ENCODE measurements at regions not wholly inside any gene's neighbourhood (a gene's known extent, or its start where the extent isn't known, plus 50 kb on each side); places are given as distances from the start of the nearest gene placed in this dataset.

DNA sequence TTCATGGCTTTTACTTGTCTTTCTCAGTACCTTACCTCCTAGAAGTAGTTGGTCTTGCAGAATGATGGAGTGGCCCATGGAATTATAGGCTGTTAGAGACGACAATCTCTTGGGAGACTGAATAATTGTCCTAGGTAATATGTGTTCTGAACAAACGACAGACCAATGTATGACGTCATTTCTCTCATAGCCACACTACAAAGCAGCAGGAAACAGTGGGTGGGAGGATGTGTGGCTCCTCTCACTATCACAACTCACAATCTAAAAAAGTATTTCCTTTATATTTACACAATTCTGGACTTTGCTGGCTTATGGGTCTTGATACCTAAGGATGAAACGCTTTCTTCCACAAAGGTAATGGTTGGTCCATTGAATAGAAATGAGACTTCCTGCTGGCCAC lies 183.9 kb downstream of the TOX3 start:
- in situ Hi-C loops (cut with MboI; ENCODE audit: low sequenced_read_pairs) (no loop called here), dilution Hi-C loops (cut with HindIII; ENCODE audit: low sequenced_read_pairs, unreplicated experiment) (no loop called here), intact Hi-C loops (cut with micrococcal nuclease) (no loop called here)
- BruUV-seq (replicated peaks) = no TSS peak
- Histone ChIP-seq H3K36me3 (ENCODE audit: control insufficient read depth, insufficient read depth, low read length) (no peaks in the 10 kb centered on the region), H2AK9ac (replicated peaks; ENCODE audit: low read depth, low read length, poor library complexity) (no peak overlapping the region), H3K79me1 (ENCODE audit: low read depth in 1 of 2, low read length in 2 of 2) (no peaks in the 10 kb centered on the region), H3K27me3 (ENCODE audit: control insufficient read depth, insufficient read depth, low read length) (no peaks in the 10 kb centered on the region), H3K27ac (ENCODE audit: insufficient read depth, low read length) (no peak overlapping the region), H3K4me1 (ENCODE audit: control insufficient read depth, insufficient read depth, low read length) (no peaks in the 10 kb centered on the region), H3K56ac (ENCODE audit: extremely low read depth, insufficient read depth, low read length) (no peak overlapping the region), H3K4me3 (ENCODE audit: insufficient read depth, low read depth, low read length) (no peak overlapping the region), H3K23ac (ENCODE audit: low read depth, low read length) (no peak overlapping the region), H3K9me3 (ENCODE audit: control insufficient read depth, insufficient read depth, low read length) (peaks cover 5% of the 10 kb centered on the region), H4K20me1 (ENCODE audit: insufficient read depth, low read length) (no peaks in the 10 kb centered on the region), H3K9me1 (ENCODE audit: insufficient read depth, low read length) (no peaks in the 10 kb centered on the region), H3K18ac (ENCODE audit: low read depth, low read length) (no peak overlapping the region), H4K91ac (ENCODE audit: insufficient read depth, low read depth, low read length) (no peak overlapping the region), H2BK15ac (ENCODE audit: low read depth, low read length) (no peak overlapping the region), H2BK120ac (ENCODE audit: low read depth, low read length) (no peak overlapping the region), H2BK20ac (ENCODE audit: low read depth, low read length) (no peak overlapping the region), H2BK5ac (ENCODE audit: low read depth, low read length, poor library complexity, severe bottlenecking) (no peak overlapping the region), H2AFZ (replicated peaks; ENCODE audit: low read length, poor library complexity) (no peak overlapping the region), H3K4ac (ENCODE audit: low read depth, low read length) (no peak overlapping the region), H4K5ac (ENCODE audit: low read depth, low read length) (no peak overlapping the region), H4K8ac (ENCODE audit: low read depth in 2 of 2, low read length in 2 of 2) (no peak overlapping the region), H3K4me2 (ENCODE audit: low read depth, low read length) (no peak overlapping the region), H2AK5ac (ENCODE audit: low read depth, low read length) (no peak overlapping the region), H3K9ac (ENCODE audit: low read depth, low read length) (no peak overlapping the region), H3K14ac (replicated peaks; ENCODE audit: low read depth, low read length) (no peak overlapping the region)
- CTCF ChIA-PET = no interaction called here
- POLR2A ChIA-PET (ENCODE audit: unreplicated experiment) = no interaction called here
- DNase-seq (no peak), ATAC-seq (ENCODE audit: low read depth) (no peak)
- WGBS, 2 experiments (ENCODE audit: extremely low coverage in 2 of 2, insufficient read length in 1 of 2) = no CpG with 5 or more reads among the region's 4 CpGs
- TF ChIP-seq MXI1 (IDR thresholded peaks at IDR 0.05; ENCODE audit: borderline replicate concordance, low read depth, low read length) (no peak), ELK1 (IDR thresholded peaks at IDR 0.05; ENCODE audit: borderline replicate concordance, low read depth, low read length) (no peak), CEBPB (IDR thresholded peaks at IDR 0.05; ENCODE audit: low read depth, low read length) (no peak), SMC3 (IDR thresholded peaks at IDR 0.05; ENCODE audit: low read depth, low read length) (no peak), RFX5 (IDR thresholded peaks at IDR 0.05; ENCODE audit: low read depth, low read length) (no peak), BHLHE40 (IDR thresholded peaks at IDR 0.05; ENCODE audit: low read depth, low read length) (no peak), MAZ (IDR thresholded peaks at IDR 0.05; ENCODE audit: borderline replicate concordance, low read depth, low read length) (no peak)
- TF ChIP-seq, protein P1, sequence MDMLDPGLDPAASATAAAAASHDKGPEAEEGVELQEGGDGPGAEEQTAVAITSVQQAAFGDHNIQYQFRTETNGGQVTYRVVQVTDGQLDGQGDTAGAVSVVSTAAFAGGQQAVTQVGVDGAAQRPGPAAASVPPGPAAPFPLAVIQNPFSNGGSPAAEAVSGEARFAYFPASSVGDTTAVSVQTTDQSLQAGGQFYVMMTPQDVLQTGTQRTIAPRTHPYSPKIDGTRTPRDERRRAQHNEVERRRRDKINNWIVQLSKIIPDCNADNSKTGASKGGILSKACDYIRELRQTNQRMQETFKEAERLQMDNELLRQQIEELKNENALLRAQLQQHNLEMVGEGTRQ (IDR thresholded peaks at IDR 0.05; ENCODE audit: low read depth, low read length) = no peak

Data from IMR-90 (cell line).